PC-3 (cell line): ENCODE measurements at regions not wholly inside any gene's neighbourhood (a gene's known extent, or its start where the extent isn't known, plus 50 kb on each side); places are given as distances from the start of the nearest gene placed in this dataset.

Experiments used
- CTCF ChIP-seq: fragments of 300-600 bp; sonication (generic); conservative IDR thresholded peaks from 2 replicates; pipeline ENCODE4 v1.5.1; 2017; ENCODE audit warnings: antibody characterized with exemption, low read depth, mild to moderate bottlenecking, low read length
- EZH2 ChIP-seq: fragments of 300-600 bp; sonication (generic); IDR thresholded peaks from one replicate; pipeline ENCODE4 v1.6.1; 2017; ENCODE audit warnings: antibody characterized with exemption, mild to moderate bottlenecking, low read length; ENCODE audit not compliant: unreplicated experiment
- EZH2phosphoT487 ChIP-seq: fragments of 300-600 bp; sonication (generic); IDR thresholded peaks from 2 replicates; pipeline ENCODE4 v1.6.1; 2018; ENCODE audit warnings: mild to moderate bottlenecking, antibody characterized with exemption, low read length, borderline replicate concordance

- TF ChIP-seq EZH2 = no peak
- no peak for TF ChIP-seq CTCF
- TF ChIP-seq EZH2phosphoT487 = no peak
These were observed 977.9 kb upstream of the NUDT12 start for GRCh38 chr5:104540448-104540847.
